GM10248 (cell line): ENCODE measurements at regions not wholly inside any gene's neighbourhood (a gene's known extent, or its start where the extent isn't known, plus 50 kb on each side); places are given as distances from the start of the nearest gene placed in this dataset.

Experiments used
- CTCF ChIA-PET: fragments of 300-600 bp; sonication (Branson Sonifier 250); formaldehyde crosslinking; extraction: SDS; loops from one replicate; lab custom pipeline; 2021; ENCODE audit warnings: antibody characterized with exemption; lab: Yijun Ruan, JAX
- POLR2A ChIA-PET: fragments of 350-650 bp; sonication (Branson Sonifier 250); formaldehyde crosslinking; extraction: SDS; loops from one replicate; lab custom pipeline; 2020; ENCODE audit warnings: antibody characterized with exemption; lab: Yijun Ruan, JAX
- DNase-seq: peaks from one replicate; pipeline ENCODE4 v3.0.0; 2012; ENCODE audit errors: extremely low spot score
- CTCF ChIP-seq: IDR thresholded peaks from 2 replicates; pipeline ENCODE4 v1.5.1; 2012; ENCODE audit warnings: mild to moderate bottlenecking, low read depth; ENCODE audit errors: extremely low read depth, missing control alignments, control extremely low read depth

DNA sequence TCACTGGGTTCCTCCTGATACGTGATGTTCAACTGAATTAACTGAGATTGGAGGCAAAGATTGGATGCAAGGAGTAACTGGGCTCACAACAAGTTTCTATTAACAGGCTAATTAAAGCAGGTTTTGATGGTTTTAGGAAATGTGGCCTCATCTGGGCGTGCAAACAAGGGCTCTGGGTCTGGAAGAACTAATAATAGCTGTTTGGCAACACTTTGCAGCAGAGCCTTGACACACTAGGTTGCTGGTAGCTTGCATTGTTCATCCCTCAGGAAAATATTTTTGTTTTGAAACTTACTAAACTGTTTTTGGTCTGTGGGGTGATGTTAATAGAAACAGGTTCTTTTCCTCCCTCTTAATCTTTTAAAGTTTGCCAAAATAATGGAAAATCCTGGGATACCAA is 117.2 kb upstream of the CD93 start:
- CTCF ChIA-PET = no interaction called here
- no peak for TF ChIP-seq CTCF
- no peak for DNase-seq
- POLR2A ChIA-PET = no interaction called here

DNA sequence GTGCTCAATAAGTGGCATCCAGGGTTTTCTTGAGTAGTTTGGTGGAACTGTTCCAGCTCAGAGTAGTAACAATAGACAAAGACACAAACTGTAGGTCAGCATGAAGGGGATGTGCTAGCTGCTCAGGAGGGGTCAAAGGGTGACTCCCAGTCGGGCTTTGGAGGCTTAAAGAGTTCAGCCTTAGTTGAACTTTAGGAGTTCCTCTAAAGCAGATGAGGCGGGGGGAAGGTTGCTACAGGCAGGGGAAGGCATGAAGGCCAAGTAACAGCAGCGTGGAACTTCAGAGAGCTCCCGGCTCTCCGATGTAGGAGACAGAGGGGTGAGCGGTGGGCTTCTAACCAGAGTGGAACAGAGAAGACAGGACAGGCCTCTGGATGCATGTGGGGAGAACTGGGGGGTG is 115.5 kb upstream of the CD93 start:
- POLR2A ChIA-PET = no interaction called here
- no peak for TF ChIP-seq CTCF
- CTCF ChIA-PET = interaction anchor here (0.8 to 3.1 kb wide), 16 partner anchors 11 to 511 kb away, joined by 3 to 33 read pairs (median 4); no protein-coding TSS in a partner anchor
- no peak for DNase-seq

- DNase-seq = peak; percentile 27
- TF ChIP-seq CTCF = peak; percentile 11
- ChIA-PET POLR2A (no interaction called here), CTCF (interaction anchor here (0.8 to 3.1 kb wide), 17 partner anchors 11 to 510 kb away, joined by 3 to 33 read pairs (median 4); no protein-coding TSS in a partner anchor)
Observed at GRCh38 chr20:23200914-23201313, 114.8 kb upstream of the CD93 start.

GRCh38 chr20:23200413-23200812 is 114.3 kb upstream of the CD93 start:
- ChIA-PET CTCF (interaction anchor here (1.2 to 3.1 kb wide), 10 partner anchors 12 to 158 kb away, joined by 3 to 33 read pairs (median 5); no protein-coding TSS in a partner anchor), POLR2A (no interaction called here)
- DNase-seq = no peak
- no peak for TF ChIP-seq CTCF

DNA sequence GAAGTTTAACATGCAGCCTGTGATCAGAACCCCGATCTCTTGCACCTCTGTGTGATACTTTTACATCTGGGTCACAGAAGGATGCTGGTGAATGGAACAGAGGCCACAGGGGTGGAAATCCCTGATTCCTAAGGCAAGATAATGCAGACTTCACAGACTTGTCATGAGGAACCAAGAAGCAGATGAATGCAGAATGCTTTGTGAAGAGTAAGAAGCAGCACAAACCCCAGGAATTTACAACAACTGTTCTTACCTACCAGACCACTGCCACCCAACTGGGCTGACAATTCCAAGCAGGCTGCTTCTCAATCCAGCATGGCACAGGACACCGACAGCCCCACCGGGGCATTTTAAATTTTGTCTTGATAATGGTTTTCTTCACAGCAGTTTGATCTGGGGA is 113.2 kb upstream of the CD93 start:
- ChIA-PET CTCF (interaction anchor here (1.4 to 3.1 kb wide), 3 partner anchors 19 to 148 kb away, joined by 4 to 33 read pairs (median 4); no protein-coding TSS in a partner anchor), POLR2A (no interaction called here)
- TF ChIP-seq CTCF = no peak
- DNase-seq = no peak

DNA sequence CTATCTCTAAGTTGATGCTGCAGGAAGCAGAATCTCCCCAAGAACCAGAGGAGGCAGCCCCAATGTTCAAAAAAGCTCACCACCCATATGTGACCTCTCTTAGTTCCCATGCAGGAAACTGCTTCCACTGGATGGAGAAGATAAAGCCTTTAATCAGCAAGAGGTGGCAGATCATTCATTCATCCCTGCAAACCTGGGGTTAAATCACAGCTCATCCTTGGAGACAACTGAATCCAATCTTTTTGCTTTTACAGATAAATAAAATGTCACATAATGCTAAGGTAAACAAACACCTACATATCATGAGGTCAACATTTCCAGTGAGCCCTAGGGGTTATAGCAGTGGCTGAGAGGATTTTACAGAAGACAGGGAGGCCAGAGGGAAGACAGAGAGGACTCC is 112.7 kb upstream of the CD93 start:
- ChIA-PET POLR2A (no interaction called here), CTCF (interaction anchor here (1.1 to 1.7 kb wide), 5 partner anchors 19 to 178 kb away, joined by 3 to 6 read pairs (median 3); no protein-coding TSS in a partner anchor)
- no peak for TF ChIP-seq CTCF

More for the DNA sequence above, 112.7 kb upstream of the CD93 start:
- DNase-seq = no peak
